GM12865 (cell line): ENCODE measurements at regions not wholly inside any gene's neighbourhood (a gene's known extent, or its start where the extent isn't known, plus 50 kb on each side); places are given as distances from the start of the nearest gene placed in this dataset.

Experiments
- DNase-seq: peaks from one replicate; pipeline ENCODE4 v3.0.0; 2010; ENCODE audit warnings: low read depth
- H3K4me3 ChIP-seq: 2 replicates; pipeline ENCODE4 v1.5.1; 2011; ENCODE audit warnings: mild to moderate bottlenecking, low read depth, low read length, control low read depth
- CTCF ChIP-seq: IDR thresholded peaks from 2 replicates; pipeline ENCODE4 v1.5.1; 2011; ENCODE audit warnings: low read length, control low read depth, low read depth, inconsistent platforms; ENCODE audit not compliant: insufficient read depth; ENCODE audit errors: missing control alignments

- DNase-seq, result no peak
- TF ChIP-seq CTCF, result no peak
- no peak overlapping the region for H3K4me3 ChIP-seq
Observed at GRCh38 chr20:18908109-18908508, 94.5 kb downstream of the SCP2D1 start.

- no peak for DNase-seq
- no peak for TF ChIP-seq CTCF
- no peak overlapping the region for H3K4me3 ChIP-seq
Observed at GRCh38 chr20:18909254-18909653, 95.7 kb downstream of the SCP2D1 start.

- no peak overlapping the region for H3K4me3 ChIP-seq
- DNase-seq, result no peak
- no peak for TF ChIP-seq CTCF
Observed at GRCh38 chr20:18913701-18914100, 100.1 kb downstream of the SCP2D1 start.

GRCh38 chr20:18914796-18915195, 101.2 kb downstream of the SCP2D1 start:
- no peak for DNase-seq
- H3K4me3 ChIP-seq, result no peak overlapping the region
- TF ChIP-seq CTCF, result no peak

- no peak for DNase-seq
- no peak overlapping the region for H3K4me3 ChIP-seq
- TF ChIP-seq CTCF, result no peak
Observed at GRCh38 chr20:18916886-18917750, 103.5 kb downstream of the SCP2D1 start.

GRCh38 chr20:18919996-18920395, 106.4 kb downstream of the SCP2D1 start:
- no peak for DNase-seq
- H3K4me3 ChIP-seq, result no peak overlapping the region

More at GRCh38 chr20:18919996-18920395, 106.4 kb downstream of the SCP2D1 start:
- TF ChIP-seq CTCF, result no peak
